OCI-LY3 (cell line): ENCODE measurements at regions not wholly inside any gene's neighbourhood (a gene's known extent, or its start where the extent isn't known, plus 50 kb on each side); places are given as distances from the start of the nearest gene placed in this dataset.

Source experiments
- CTCF ChIP-seq: fragments of 200-600, 300-600 bp; sonication (generic); IDR thresholded peaks from 2 replicates; pipeline ENCODE4 v1.5.1; 2014; ENCODE audit warnings: antibody characterized with exemption, low read length, low read depth
- EZH2phosphoT487 ChIP-seq: fragments of 200-600 bp; shearing (Covaris generic); IDR thresholded peaks from 2 replicates; pipeline ENCODE4 v1.6.1; 2018; ENCODE audit warnings: antibody characterized with exemption, mixed run types, low read depth

GRCh38 chr11:45083544-45084087 lies 62.8 kb upstream of the PRDM11 start:
- TF ChIP-seq CTCF (peak; percentile 78), EZH2phosphoT487 (no peak)
